HCT116 (cell line): ENCODE measurements at regions not wholly inside any gene's neighbourhood (a gene's known extent, or its start where the extent isn't known, plus 50 kb on each side); places are given as distances from the start of the nearest gene placed in this dataset.

Experiments
- ATAC-seq: fragments of 200-7000 bp; cut with Tn5 transposase; 2 replicates; pipeline ENCODE4 v1.9.1; 2020; ENCODE audit warnings: mild to moderate bottlenecking, moderate library complexity
- BruUV-seq: library from RNA; stranded (reverse); fragments of 400-500 nt; replicated peaks from 2 replicates; lab custom pipeline; 2021; lab: Mats Ljungman, UMichigan
- CTCF ChIA-PET: fragments of 300-600 bp; sonication (Branson Sonifier 250); formaldehyde crosslinking; loops from one replicate; lab custom pipeline; 2021; ENCODE audit warnings: antibody characterized with exemption; lab: Charles Lee
- POLR2A ChIA-PET: fragments of 300-600, 350-600 bp; sonication (Branson Sonifier 250); formaldehyde crosslinking; loops from one replicate; lab custom pipeline; 2021; ENCODE audit warnings: antibody characterized with exemption; lab: Charles Lee
- RAD21 ChIA-PET, 2 experiments: fragments of 300-600 bp; sonication (Branson Sonifier 250); formaldehyde crosslinking; loops; one replicate each; lab custom pipeline; 2023; ENCODE audit warnings: low total read pairs in 2 of 2; ENCODE audit not compliant: uncharacterized antibody in 2 of 2, unreplicated experiment in 2 of 2, low non-redundant PET in 1 of 2; lab: Charles Lee
- DNase-seq: peaks from one replicate; pipeline ENCODE4 v3.0.0-alpha.2; 2010; ENCODE audit warnings: low read depth, low spot score
- H2AFZ ChIP-seq: fragments of 200-600 bp; shearing (Covaris generic), sonication (generic); 2 replicates; pipeline ENCODE4 v1.6.1; 2017; ENCODE audit warnings: low read depth, mixed run types, mixed read lengths, antibody characterized with exemption, low read length; ENCODE audit not compliant: poor library complexity, severe bottlenecking
- H3K27ac ChIP-seq: 2 replicates; pipeline ENCODE4 v1.5.1; 2012; ENCODE audit warnings: low read depth, low read length
- H3K27me3 ChIP-seq: fragments of 200-600 bp; sonication (generic); 2 replicates; pipeline ENCODE4 v1.6.1; 2016; ENCODE audit warnings: mixed run types, low read length, mixed read lengths; ENCODE audit not compliant: insufficient read depth
- H3K36me3 ChIP-seq, 2 experiments: fragments of 200-500 bp in 1 of 2; fragments of 200-600 bp in 1 of 2; sonication (Bioruptor generic) in 1 of 2; sonication (generic) in 1 of 2; 2 replicates each; pipeline versions ENCODE4 v1.5.1 to v1.6.1; 2014 to 2016; ENCODE audit warnings: low read length in 2 of 2, inconsistent platforms in 1 of 2, mixed read lengths in 1 of 2, mixed run types in 1 of 2; ENCODE audit not compliant: insufficient read depth in 2 of 2, control insufficient read depth in 1 of 2
- H3K4me1 ChIP-seq, 2 experiments: fragments of 200-600 bp in 1 of 2; sonication (generic) in 1 of 2; 2 replicates each; pipeline versions ENCODE4 v1.5.1 to v1.6.1; 2012 to 2017; ENCODE audit warnings: low read length in 2 of 2, inconsistent platforms in 1 of 2, mild to moderate bottlenecking in 1 of 2, mixed read lengths in 1 of 2, mixed run types in 1 of 2, moderate library complexity in 1 of 2; ENCODE audit not compliant: insufficient read depth in 2 of 2, control insufficient read depth in 1 of 2
- H3K4me2 ChIP-seq: fragments of 200-600 bp; sonication (generic); 2 replicates; pipeline ENCODE4 v1.6.1; 2017; ENCODE audit warnings: mixed run types, low read length, mixed read lengths
- H3K4me3 ChIP-seq, 2 experiments: fragments of 200-600 bp in 1 of 2; sonication (generic) in 1 of 2; replicated peaks in 1 of 2; 2 replicates each; pipeline ENCODE4 v1.5.1; 2011 to 2016; ENCODE audit warnings: low read length in 2 of 2, control low read depth in 1 of 2, low read depth in 1 of 2, mild to moderate bottlenecking in 1 of 2, mixed read lengths in 1 of 2, mixed run types in 1 of 2
- H3K79me2 ChIP-seq: fragments of 200-600 bp; sonication (generic); 2 replicates; pipeline ENCODE4 v1.6.1; 2017; ENCODE audit warnings: mild to moderate bottlenecking, mixed run types, low read length, moderate library complexity, mixed read lengths; ENCODE audit not compliant: insufficient read depth
- H3K9ac ChIP-seq: fragments of 200-600 bp; sonication (generic); 2 replicates; pipeline ENCODE4 v1.6.1; 2016; ENCODE audit warnings: low read length, mixed read lengths
- H3K9me2 ChIP-seq: fragments of 200-600 bp; sonication (generic), shearing (Covaris generic); 2 replicates; pipeline ENCODE4 v1.6.1; 2017; ENCODE audit warnings: mixed run types, mild to moderate bottlenecking, moderate library complexity; ENCODE audit not compliant: insufficient read depth
- H3K9me3 ChIP-seq, 2 experiments: fragments of 200-500 bp in 1 of 2; fragments of 200-600 bp in 1 of 2; sonication (Bioruptor generic) in 1 of 2; sonication (generic) in 1 of 2; 2 replicates each; pipeline ENCODE4 v1.6.1; 2014 to 2017; ENCODE audit warnings: low read length in 2 of 2, mixed read lengths in 2 of 2, inconsistent platforms in 1 of 2, low read depth in 1 of 2, mild to moderate bottlenecking in 1 of 2, mixed run types in 1 of 2, moderate library complexity in 1 of 2; ENCODE audit not compliant: control insufficient read depth in 1 of 2, insufficient read depth in 1 of 2
- H4K20me1 ChIP-seq: fragments of 200-600 bp; sonication (generic), shearing (Covaris generic); 2 replicates; pipeline ENCODE4 v1.6.1; 2017; ENCODE audit warnings: mixed run types, mild to moderate bottlenecking, moderate library complexity; ENCODE audit not compliant: insufficient read depth
- CBX3 ChIP-seq: IDR thresholded peaks from 2 replicates; pipeline ENCODE4 v1.6.1; 2012; ENCODE audit warnings: low read depth
- CEBPB ChIP-seq: IDR thresholded peaks from 2 replicates; pipeline ENCODE4 v1.6.1; 2012; ENCODE audit warnings: low read depth
- EGR1 ChIP-seq: IDR thresholded peaks from 2 replicates; pipeline ENCODE4 v1.6.1; 2012; ENCODE audit warnings: low read depth
- ELF1 ChIP-seq: IDR thresholded peaks from 2 replicates; pipeline ENCODE4 v1.6.1; 2012; ENCODE audit warnings: low read depth, borderline replicate concordance
- EZH2 ChIP-seq: fragments of 200-600 bp; sonication (generic); IDR thresholded peaks from 2 replicates; pipeline ENCODE4 v1.6.1; 2017; ENCODE audit warnings: antibody characterized with exemption, mixed run types
- EZH2phosphoT487 ChIP-seq: fragments of 200-600 bp; IDR thresholded peaks from 2 replicates; pipeline ENCODE4 v1.6.1; 2018; ENCODE audit warnings: antibody characterized with exemption, borderline replicate concordance
- JUND ChIP-seq: IDR thresholded peaks from 2 replicates; pipeline ENCODE4 v1.6.1; 2012
- POLR2AphosphoS5 ChIP-seq: IDR thresholded peaks from 2 replicates; pipeline ENCODE4 v1.6.1; 2011; ENCODE audit warnings: mild to moderate bottlenecking, low read depth, low read length, moderate library complexity
- RAD21 ChIP-seq: IDR thresholded peaks from 2 replicates; pipeline ENCODE4 v1.6.1; 2012; ENCODE audit warnings: low read depth, mild to moderate bottlenecking
- SIN3A ChIP-seq: IDR thresholded peaks from 2 replicates; pipeline ENCODE4 v1.6.1; 2012; ENCODE audit warnings: low read depth
- SP1 ChIP-seq: IDR thresholded peaks from 2 replicates; pipeline ENCODE4 v1.6.1; 2012; ENCODE audit warnings: low read depth
- SRF ChIP-seq: IDR thresholded peaks from 2 replicates; pipeline ENCODE4 v1.6.1; 2012; ENCODE audit warnings: low read depth
- TCF7L2 ChIP-seq: IDR thresholded peaks from 2 replicates; pipeline ENCODE4 v1.7.0; 2011; ENCODE audit warnings: borderline replicate concordance, inconsistent platforms; ENCODE audit not compliant: insufficient read depth, insufficient read length; ENCODE audit errors: extremely low read depth
- YY1 ChIP-seq: IDR thresholded peaks from 2 replicates; pipeline ENCODE4 v1.6.1; 2011; ENCODE audit warnings: low read length, low read depth, moderate library complexity, mild to moderate bottlenecking; ENCODE audit not compliant: insufficient replicate concordance; ENCODE audit errors: extremely low read depth
- ZFX ChIP-seq: fragments of 450-650 bp; IDR thresholded peaks from 2 replicates; pipeline ENCODE4 v1.6.1; 2017
- ZNF274 ChIP-seq: fragments of 200-500 bp; sonication (Bioruptor generic); IDR thresholded peaks from 2 replicates; pipeline ENCODE4 v1.6.1; 2014; ENCODE audit warnings: mild to moderate bottlenecking, low read depth, low read length, inconsistent platforms
- intact Hi-C: fragments of 100-400 bp; cut with micrococcal nuclease; formaldehyde crosslinking; loops from 2 replicates; pipeline ENCODE4 v1.10.0; 2022
- TF ChIP-seq, protein P1 (sequence below): IDR thresholded peaks from 2 replicates; pipeline ENCODE4 v1.6.1; 2011; ENCODE audit warnings: mild to moderate bottlenecking, low read length, moderate library complexity; ENCODE audit not compliant: insufficient replicate concordance; ENCODE audit errors: extremely low read depth
- TF ChIP-seq, protein P2 (sequence below), 3 experiments: fragments of 200-600 bp in 1 of 3; sonication (generic) in 1 of 3; IDR thresholded peaks in 2 of 3; conservative IDR thresholded peaks in 1 of 3; 2 replicates each; pipeline ENCODE4 v1.5.1; 2012 to 2017; ENCODE audit warnings: low read depth in 2 of 3, low read length in 2 of 3, antibody characterized with exemption in 1 of 3, borderline replicate concordance in 1 of 3, control low read depth in 1 of 3, mild to moderate bottlenecking in 1 of 3, mixed read lengths in 1 of 3, mixed run types in 1 of 3, moderate library complexity in 1 of 3; ENCODE audit not compliant: insufficient read depth in 1 of 3
- TF ChIP-seq, protein P3 (sequence below): IDR thresholded peaks from 2 replicates; pipeline ENCODE4 v1.6.1; 2012; ENCODE audit warnings: low read depth

DNA sequence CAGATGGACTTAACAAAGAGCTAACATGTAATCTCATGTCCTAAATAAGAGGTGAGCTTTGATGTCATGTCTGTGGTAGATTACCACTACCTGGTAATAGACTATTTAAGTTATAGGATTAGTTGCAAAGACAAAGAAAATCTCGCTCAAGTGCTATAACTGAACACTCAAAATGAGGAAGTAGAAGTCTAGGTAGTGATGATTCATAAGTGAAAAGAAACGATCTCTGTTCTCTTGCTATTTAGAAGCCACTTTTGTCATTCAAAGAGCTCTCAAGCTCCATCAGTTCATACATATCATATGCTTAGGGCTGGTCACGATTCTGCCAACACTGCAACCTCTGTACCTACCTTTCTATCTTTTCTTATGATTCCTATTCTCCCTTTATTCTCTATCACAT, 110.9 kb downstream of the EDEM1 start:
- TF ChIP-seq, protein P1, sequence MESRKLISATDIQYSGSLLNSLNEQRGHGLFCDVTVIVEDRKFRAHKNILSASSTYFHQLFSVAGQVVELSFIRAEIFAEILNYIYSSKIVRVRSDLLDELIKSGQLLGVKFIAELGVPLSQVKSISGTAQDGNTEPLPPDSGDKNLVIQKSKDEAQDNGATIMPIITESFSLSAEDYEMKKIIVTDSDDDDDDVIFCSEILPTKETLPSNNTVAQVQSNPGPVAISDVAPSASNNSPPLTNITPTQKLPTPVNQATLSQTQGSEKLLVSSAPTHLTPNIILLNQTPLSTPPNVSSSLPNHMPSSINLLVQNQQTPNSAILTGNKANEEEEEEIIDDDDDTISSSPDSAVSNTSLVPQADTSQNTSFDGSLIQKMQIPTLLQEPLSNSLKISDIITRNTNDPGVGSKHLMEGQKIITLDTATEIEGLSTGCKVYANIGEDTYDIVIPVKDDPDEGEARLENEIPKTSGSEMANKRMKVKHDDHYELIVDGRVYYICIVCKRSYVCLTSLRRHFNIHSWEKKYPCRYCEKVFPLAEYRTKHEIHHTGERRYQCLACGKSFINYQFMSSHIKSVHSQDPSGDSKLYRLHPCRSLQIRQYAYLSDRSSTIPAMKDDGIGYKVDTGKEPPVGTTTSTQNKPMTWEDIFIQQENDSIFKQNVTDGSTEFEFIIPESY = no peak
- TF ChIP-seq, protein P2, sequence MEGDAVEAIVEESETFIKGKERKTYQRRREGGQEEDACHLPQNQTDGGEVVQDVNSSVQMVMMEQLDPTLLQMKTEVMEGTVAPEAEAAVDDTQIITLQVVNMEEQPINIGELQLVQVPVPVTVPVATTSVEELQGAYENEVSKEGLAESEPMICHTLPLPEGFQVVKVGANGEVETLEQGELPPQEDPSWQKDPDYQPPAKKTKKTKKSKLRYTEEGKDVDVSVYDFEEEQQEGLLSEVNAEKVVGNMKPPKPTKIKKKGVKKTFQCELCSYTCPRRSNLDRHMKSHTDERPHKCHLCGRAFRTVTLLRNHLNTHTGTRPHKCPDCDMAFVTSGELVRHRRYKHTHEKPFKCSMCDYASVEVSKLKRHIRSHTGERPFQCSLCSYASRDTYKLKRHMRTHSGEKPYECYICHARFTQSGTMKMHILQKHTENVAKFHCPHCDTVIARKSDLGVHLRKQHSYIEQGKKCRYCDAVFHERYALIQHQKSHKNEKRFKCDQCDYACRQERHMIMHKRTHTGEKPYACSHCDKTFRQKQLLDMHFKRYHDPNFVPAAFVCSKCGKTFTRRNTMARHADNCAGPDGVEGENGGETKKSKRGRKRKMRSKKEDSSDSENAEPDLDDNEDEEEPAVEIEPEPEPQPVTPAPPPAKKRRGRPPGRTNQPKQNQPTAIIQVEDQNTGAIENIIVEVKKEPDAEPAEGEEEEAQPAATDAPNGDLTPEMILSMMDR (IDR thresholded peaks at IDR 0.05 in 2 of 3, conservative IDR thresholded peaks at IDR 0.05 in 1 of 3; ENCODE audit: borderline replicate concordance in 1 of 3, insufficient read depth in 1 of 3, low read depth in 2 of 3, low read length in 2 of 3) = no peak
- TF ChIP-seq YY1 (no peak), ZNF274 (no peak), SIN3A (no peak), RAD21 (no peak), ZFX (no peak), POLR2AphosphoS5 (no peak), CBX3 (no peak), EGR1 (no peak), SRF (no peak), ELF1 (no peak), TCF7L2 (no peak), SP1 (no peak), JUND (no peak), CEBPB (no peak), EZH2 (no peak), EZH2phosphoT487 (no peak)
- TF ChIP-seq, protein P3, sequence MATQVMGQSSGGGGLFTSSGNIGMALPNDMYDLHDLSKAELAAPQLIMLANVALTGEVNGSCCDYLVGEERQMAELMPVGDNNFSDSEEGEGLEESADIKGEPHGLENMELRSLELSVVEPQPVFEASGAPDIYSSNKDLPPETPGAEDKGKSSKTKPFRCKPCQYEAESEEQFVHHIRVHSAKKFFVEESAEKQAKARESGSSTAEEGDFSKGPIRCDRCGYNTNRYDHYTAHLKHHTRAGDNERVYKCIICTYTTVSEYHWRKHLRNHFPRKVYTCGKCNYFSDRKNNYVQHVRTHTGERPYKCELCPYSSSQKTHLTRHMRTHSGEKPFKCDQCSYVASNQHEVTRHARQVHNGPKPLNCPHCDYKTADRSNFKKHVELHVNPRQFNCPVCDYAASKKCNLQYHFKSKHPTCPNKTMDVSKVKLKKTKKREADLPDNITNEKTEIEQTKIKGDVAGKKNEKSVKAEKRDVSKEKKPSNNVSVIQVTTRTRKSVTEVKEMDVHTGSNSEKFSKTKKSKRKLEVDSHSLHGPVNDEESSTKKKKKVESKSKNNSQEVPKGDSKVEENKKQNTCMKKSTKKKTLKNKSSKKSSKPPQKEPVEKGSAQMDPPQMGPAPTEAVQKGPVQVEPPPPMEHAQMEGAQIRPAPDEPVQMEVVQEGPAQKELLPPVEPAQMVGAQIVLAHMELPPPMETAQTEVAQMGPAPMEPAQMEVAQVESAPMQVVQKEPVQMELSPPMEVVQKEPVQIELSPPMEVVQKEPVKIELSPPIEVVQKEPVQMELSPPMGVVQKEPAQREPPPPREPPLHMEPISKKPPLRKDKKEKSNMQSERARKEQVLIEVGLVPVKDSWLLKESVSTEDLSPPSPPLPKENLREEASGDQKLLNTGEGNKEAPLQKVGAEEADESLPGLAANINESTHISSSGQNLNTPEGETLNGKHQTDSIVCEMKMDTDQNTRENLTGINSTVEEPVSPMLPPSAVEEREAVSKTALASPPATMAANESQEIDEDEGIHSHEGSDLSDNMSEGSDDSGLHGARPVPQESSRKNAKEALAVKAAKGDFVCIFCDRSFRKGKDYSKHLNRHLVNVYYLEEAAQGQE = no peak
- intact Hi-C loops = no loop called here
- no peak overlapping the region for H3K27ac ChIP-seq

More for the DNA sequence above, 110.9 kb downstream of the EDEM1 start:
- Histone ChIP-seq H3K4me2 (no peak overlapping the region), H3K9me2 (no peaks in the 10 kb centered on the region), H4K20me1 (no peaks in the 10 kb centered on the region), H2AFZ (no peak overlapping the region), H3K27me3 (peaks cover 3% of the 10 kb centered on the region; the same call in 1 of the 2 replicates), H3K4me3 (no peak overlapping the region), H3K9ac (no peak overlapping the region), H3K36me3 (no peaks in the 10 kb centered on the region), H3K79me2 (no peaks in the 10 kb centered on the region), H3K4me1 (no peaks in the 10 kb centered on the region), H3K9me3 (no peaks in the 10 kb centered on the region)
- ChIA-PET CTCF (no interaction called here), RAD21 (no interaction called here), POLR2A (no interaction called here)
- DNase-seq (no peak), ATAC-seq (no peak)
- no TSS peak for BruUV-seq
